ENCODE measurements at regions not wholly inside any gene's neighbourhood (a gene's known extent, or its start where the extent isn't known, plus 50 kb on each side); places are given as distances from the start of the nearest gene placed in this dataset.

DNA sequence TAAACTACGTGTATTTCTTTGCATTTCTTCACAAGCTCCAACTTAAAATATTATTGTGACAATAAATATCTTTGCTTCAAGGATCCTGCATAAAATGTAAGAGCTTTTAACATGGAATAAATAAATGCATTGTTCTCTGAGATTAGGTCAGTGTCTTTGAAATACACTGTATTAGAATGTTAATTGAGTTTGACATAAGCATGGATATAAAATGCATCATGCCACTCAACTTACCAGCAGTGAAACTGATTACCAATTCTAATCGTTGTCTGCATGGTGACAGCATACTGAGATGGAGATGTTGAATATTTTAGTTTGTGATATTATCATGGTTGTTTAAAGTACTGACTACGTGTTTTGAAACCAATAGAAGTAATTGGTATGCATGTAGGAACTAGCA lies 555.3 kb upstream of the ZNF608 start:
- DNase-seq, result no peak

DNA sequence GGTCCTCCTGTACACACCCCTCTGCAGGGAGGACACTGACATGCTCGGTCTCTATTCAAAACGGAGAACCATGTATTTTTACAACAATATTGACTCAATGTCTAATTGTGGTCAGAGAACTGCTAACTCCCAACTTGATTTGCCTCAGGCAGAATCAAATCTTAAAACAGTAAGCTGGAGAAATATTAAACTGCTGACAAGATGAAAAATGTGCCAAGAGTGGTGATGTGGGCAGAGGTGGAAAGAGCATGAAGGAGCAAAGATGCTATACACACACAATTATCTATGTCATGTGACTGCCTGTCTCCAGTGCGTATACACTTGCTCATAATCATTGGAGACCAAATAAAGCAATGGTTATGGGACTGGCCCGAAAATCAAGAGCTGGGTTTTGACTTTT lies 556.1 kb upstream of the ZNF608 start:
- no peak for DNase-seq

DNA sequence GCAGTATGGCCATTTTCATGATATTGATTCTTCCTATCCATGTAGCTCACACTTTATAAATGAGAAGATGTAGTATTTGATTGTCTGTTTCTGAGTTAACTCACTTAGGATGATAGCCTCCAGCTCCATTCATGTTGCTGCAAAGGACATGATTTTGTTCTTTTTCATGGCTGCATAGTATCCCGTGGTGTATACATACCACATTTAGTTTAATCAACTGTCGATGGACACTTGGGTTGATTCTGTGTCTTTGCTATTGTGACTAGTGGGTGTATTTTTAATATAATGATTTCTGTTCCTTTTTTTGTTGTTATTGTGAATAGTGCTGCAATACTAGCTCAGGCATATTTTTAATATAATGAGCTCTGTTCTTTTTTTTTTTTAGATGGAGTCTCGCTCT lies 560.3 kb upstream of the ZNF608 start:
- no peak for DNase-seq

DNA sequence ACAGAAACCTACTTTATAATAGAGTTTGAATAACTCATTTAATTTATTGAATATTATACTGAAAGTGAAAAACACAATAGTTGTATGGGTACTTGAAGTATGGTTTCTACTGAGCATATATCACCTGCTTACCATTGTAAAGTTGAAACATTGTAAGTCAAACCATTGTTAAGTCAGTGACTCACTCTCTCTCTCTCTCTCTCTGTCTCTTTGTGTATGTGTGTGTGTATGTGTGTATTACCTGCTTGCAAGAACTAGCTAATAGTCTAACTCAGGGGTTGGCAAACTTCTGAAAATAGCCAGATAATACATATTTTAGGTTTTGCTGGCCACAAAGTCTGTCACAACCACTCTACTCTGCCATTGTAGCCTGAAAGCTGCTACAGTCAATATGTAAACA lies 564.3 kb upstream of the ZNF608 start:
- no peak for DNase-seq

DNA sequence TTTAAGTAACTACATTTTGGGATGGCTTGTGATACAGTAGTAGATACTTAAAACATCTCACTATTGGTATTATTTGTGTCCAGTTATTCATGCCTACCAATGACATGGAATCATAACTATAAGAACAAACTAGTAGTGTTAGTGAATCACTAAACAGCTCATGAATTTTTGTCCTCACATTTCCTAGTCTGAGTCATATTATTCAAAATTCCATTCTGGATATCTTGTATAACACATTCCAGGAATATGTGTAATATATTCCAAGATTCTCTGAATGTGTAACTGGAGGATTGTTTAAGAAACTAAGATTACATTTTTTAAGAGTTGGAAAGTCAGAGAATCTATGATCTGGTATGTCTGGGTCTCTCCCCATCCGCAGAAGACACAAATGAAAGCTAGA lies 565.3 kb upstream of the ZNF608 start:
- DNase-seq, result no peak

DNA sequence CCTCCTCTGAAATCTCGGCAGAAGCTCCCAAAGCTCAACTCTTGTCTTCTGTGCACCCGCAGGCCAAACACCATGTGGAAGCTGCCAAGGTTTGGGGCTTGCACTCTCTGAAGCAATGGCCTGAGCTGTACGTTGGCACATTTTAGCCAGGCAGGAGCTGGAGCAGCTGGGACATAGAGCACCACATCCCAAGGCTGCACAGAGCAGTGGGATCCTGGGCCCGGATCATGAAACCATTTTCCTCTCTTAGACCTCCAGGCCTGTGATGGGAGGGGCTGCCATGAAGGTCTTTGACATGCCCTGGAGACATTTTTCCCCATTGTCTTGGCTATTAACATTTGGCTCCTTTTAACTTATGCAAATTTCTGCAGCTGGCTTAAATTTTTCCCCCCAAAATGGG lies 567.1 kb upstream of the ZNF608 start:
- no peak for DNase-seq

DNA sequence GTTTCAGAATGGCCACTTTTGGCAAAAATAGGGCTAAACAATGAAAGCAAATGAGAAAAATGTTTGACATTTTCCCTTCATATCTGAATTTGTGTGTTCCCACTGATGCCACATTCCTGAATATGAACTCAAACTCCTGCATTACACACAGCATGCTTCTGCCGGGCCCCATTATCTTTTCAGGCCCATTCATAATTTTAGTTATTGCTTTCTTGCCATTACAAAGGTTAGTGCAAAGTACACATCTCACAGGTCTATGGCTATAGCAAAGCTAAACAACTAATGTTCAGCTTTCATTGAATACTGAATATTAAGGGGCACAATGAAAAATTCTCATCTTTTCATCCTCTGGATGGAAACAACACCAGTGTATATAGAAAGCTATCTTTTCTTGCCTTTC lies 568.9 kb upstream of the ZNF608 start:
- no peak for DNase-seq

DNA sequence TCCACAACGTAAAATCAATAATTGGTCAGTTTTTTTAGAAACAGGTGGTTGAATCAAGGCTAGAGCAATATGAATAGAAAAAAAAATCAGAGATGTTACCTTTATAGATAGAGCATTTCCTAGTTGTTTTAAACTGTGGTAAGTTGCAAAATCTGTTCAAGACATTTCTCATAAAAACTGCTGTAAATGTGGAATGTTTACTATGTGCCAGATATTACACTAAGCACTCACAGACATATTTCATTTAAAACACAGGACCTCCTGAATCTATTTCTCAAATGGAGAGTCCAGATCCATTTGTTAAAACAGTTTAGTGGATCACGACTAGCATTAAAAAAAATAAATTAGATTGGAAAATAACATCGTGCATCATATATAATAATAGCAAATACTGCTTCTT lies 570.0 kb upstream of the ZNF608 start:
- DNase-seq, result no peak

DNA sequence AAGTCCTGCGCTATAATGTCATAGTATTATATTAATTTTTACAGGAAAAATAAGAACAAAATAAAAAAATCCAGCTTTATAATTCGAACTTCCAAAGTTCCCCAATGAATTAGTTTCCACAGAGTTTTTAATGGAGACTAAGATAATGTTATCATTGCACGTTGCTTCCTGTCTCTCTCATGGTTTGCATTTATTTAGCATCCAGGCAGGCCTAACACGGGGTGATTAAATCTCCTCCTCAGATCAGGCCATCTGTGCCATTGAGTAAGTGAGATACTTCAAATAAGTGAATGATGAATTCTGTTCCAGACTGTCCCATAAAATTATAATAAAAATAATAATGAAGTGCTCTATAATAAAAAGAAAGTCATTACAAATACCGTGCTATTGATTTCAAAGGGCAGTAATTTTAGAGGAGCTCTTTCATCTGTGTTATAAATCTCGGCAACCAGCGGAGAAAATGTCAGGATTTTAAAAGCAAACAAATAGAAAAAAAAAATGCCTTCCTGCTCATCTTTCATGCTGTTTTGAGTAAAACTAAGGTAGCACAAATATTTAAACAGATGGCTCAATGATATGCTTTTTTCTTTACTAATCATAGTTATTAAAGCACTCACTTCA lies 570.6 kb upstream of the ZNF608 start:
- DNase-seq, result no peak

DNA sequence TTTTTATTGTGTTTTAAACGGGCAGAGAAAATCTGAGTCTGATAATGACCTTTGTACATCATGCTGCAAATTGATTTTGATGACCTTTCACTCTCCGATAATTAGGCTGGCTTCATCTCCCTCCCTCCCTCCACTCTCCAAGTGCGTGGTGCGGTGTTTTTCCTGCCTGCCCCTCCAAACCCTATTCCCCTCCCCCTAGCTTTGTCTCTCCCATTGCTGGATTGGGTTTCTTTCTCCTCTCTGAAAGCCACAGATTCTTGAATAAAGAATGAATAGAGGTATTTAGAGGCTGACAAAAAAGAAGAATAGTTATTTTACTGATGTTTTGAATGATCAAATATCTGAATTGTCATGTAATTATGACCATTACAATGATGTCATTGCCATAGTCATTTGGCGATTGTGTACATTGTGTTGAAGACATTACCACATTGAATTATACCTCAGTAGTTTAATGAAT lies 571.1 kb upstream of the ZNF608 start:
- no peak for DNase-seq

DNA sequence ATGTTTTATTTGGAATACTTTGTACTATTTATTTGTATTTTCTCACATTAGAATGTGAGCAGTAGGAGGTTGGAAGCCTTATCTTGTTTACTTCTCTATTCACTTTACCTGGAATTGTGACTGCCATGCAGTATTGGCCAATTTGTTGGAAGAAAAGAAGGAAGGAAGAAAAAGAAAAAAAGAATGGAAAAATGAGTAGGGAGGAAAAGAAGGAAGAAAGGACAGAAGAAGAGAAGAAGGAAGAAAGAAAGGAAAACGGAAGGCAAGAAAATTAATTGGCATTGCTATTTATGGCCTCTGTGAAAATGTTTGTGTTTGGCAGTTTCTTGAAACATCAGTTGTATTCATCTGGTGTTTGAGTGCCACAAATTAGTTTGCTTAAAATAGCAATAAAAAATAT lies 575.2 kb upstream of the ZNF608 start:
- no peak for DNase-seq

DNA sequence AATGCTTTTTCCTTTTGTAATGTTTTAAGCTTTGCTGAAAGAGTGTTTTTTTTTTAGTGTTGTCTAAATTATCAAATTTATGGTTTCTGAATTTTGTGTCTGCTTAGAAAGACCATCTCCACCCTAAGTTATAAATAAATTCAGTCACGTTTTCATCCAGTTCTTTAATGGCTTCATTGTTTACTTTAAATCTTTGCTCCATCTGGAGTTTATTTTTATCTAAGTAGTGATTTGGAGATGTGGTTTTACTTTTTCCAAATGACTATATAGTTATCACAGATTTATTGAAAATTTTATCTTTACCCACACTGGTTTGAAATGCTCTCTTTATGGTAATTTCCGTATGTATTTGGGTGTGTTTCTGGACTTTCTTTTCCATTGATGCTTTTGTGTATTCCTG lies 577.2 kb upstream of the ZNF608 start:
- DNase-seq, result no peak

DNA sequence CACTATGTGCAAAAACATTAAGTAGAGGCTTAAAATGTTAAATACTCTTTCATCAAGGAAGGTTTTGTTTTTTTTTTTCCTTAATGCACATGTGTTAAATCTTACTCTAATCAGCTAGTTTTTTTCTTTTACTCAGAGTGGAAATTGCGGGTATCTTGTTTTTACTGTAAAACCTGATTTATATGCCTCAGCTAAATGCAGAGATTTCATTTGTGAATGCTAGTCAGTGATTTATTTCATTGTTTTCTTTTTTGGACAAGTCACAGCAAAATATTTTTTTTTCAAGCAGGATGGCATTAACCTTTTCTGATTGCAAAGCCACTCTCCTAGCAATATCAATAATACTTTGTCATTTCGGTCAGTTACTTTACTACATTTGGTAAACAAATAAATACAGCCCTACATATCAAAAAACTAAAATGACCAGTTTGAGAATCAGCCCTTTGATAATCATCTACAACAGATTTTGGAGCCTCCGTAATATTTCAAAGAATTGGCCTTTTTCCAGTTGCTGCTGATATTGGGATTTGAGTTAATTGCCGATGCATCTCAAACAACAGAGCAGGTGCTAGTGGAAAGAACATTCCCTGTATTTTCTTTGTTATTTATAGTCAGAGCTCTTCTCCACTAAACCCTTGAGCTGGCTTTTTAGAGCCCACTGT lies 579.2 kb upstream of the ZNF608 start:
- no peak for DNase-seq

DNA sequence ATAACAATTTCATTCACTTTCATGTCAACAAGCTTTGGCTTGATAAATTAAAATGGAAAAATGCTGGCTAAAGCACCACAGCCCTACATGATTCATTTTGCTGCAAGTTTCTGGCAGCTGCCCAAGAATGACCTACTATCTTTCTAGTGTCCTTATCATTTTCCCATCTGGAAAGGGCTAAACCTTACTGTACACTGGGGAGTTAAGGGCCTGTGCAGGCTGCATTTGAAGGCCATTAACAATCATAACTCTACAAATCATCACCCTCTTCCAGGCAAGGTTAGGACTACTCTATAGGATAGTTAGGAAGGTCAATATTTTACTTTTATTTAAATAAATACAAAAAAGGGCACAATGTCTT lies 579.7 kb upstream of the ZNF608 start:
- no peak for DNase-seq

DNA sequence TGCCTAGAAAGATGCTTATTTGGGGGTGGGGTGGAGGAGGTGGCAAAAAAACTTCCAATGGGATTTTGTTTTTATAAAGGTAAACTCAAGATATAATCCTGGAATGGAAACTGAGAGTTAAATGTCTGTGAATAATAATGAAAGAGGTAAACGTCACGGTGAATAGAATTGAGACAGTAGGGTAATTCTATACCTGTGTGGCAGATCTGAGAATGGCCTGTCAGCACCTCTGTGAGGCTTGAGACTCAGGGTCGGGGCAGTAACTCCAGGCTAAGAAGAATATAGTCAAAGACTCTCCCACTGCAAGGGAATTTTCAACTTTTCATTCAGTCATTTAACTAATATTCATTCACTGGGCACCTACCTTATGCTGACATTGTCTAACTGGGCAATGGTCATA lies 581.2 kb upstream of the ZNF608 start:
- no peak for DNase-seq

DNA sequence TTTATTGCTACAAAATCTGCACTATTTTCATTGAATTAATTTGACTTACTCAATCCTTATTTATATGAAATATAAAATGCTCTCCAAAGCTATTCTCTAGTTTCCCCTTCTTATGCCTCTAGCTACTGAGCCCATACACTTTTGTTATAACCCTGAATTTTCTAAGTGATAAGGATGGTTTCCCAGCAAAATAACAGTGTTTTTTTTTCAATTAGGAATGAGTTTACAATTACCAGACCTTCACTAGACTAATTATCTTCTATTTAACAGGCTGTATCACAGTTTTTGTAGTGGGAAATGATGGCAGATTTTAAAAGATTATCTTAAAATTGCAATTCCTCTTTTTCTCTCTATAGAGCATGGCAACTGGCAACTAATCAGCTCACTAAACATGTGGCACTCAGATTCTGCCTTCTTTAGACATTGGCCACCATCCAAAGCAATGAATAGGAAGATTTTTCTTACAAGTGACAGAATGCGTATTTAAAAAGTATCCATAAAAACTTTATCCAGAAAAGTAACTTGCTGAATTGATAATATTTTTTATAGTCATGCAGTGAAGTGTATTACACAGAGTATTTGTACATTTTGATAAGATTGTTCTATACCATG lies 585.7 kb upstream of the ZNF608 start:
- no peak for DNase-seq

DNA sequence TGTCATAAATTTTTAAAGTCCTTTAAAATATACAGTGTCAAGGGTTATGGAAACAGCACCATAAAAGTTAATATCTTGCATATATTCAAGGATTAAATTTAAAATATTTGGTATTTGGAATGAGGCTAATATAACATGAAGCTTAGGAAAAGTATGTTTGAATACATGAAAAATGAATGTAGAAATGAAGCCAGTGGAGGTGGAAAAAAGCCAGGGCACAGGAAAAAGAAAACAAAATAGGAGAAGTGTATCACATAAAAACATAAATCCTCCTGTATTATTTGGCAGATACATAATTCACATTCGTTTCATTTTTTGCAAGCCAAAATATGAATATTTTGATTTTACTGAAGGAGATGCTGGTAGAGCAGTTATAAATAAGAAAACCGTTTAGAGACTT lies 587.0 kb upstream of the ZNF608 start:
- DNase-seq, result no peak

DNA sequence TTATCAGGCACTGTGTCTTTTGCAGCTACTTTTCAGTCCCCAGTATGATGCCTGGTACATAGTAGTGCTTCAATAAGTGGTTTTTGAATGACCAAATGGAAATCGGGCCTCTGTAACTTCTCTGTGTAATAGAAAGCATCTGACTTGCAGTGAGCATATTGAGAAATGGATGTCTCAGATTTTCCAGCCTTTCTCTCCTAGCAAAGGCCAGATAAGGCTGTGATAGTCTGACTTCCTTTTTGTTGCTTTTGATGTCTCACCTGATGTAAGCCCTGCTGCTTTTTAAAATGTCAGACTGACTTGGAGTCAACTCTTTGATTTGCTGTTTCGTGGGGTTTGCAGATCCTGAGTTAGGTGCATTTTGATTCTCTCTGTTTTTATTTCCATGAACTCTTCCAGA lies 590.0 kb upstream of the ZNF608 start:
- DNase-seq, result no peak

DNA sequence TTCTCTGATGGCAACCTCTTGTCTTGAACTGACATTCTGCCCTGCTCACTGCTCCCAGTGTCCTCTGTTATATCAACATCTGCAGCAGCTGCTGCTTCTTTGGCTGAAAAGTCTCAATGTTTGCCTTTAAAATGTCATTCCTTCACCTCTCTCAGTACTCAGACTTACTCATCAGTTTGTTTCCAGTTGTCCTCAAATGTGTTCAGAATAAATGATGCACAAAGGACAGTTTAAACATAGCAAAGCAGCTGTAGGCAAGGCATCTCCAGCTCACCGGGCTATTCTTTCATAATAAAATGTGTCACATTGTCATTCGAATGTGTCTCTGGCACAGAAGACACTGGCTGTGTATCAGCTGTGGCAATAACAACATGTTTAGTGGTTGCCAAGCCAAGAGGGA lies 590.9 kb upstream of the ZNF608 start:
- DNase-seq, result no peak

DNA sequence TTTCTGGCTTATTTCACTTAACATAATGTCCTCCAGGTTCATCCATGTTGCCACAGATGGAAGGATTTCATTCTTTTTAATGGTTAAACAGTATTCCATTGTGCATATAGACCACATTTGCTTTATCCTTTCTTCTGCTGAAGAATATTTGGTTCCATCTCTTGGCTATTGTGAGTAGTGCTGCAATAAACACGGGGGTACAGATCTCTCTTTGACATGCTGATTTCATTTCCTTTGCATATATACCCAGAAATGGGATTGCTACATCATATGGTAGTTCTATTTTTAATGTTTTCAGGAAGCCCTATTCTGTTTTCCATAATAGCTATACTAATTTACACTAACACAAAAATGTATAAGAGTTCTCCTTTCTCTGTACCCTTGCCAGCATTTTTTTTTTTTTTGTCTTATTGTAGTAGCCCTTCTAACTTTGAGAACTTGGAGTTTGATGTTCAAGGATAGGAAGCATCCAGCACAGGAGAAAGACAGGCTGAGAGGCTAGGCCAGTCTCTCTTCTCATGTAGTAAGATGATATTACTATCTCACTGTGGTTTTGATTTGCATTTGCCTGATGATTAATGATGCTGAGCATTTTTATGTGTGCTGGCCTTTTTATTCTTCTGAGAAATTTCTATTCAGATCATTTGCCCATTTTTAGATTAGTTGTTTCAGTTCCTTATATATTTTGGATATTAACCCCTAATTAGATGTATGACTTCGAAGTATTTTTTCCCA lies 592.2 kb upstream of the ZNF608 start:
- peak; percentile 31 to 44 for DNase-seq

DNA sequence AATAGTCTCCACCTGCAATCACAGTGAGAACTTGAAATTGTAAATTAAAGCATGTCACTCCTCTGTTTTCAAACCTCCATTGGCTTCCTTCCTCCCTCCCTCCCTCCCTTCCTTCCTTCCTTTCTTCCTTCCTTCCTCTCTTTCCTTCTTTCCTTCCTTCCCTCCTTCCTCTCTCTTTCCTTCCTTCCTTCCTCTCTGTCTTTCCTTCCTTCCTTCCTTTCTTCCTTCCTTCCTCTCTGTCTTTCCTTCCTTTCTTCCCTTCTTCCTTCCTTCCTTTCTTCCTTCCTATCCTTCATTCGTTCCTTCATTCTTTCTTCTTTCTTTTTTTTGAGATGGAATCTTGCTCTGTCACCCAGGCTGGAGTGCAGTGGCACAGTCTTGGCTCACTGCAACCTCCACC lies 595.0 kb upstream of the ZNF608 start:
- DNase-seq, result no peak

DNA sequence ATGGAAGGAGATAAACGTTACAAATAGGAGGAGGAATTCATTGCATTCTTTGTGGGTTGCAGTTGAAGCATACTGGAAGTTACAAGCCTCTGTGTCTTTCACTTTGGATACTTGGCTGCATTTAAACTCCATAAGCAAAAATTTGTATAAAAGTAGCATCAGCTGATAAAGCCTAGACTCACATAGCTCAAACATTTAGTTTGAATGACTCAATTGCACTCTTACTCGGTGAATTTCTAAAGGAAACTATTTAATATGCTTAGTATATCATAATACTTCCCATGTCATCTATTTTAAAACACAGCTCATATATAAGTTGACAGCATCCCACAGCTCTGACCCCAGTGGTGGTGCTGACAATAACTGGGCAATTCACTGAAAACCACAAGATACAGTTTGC lies 596.6 kb upstream of the ZNF608 start:
- no peak for DNase-seq

DNA sequence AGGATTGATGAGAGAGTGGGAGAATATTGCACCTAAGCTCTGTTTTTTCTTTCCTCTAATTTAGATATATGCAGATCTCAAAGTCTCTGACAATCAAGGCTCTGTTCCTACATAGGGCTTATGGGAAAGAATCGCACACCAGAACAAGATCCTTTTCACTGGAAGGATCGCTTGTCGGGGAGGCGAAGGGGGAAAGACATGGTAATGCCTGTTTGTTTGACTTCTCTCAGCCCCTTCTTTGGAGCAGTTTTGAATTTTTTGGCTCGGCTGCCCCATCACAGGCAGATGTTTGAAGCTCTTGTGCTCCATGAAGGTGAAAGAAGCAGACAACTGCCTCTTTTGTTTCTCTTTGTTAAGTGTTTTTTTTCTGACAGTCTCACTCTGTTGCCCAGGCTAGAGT lies 599.9 kb upstream of the ZNF608 start:
- no peak for DNase-seq

DNA sequence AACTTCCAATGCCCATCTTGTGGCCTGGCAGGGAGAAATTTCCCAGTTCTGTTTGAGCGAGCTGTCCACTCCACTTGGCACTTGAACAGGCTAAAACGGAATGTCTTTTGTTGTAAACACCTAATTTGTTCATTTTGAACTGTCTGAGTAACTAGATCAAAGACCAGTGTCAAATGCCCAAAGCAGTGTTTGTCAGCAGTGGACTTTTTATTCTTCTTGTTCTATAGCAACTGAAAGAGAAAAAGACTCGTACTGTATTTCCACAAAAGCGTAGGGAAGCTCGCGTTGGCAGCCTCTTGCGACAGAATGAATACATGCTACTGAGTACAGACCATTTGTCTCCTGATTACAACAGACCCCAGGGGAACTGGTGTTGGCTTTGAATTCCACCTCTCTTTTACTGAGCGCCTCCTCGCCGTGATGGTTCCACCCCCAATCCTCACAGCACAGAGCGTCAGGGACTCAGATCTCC lies 601.8 kb upstream of the ZNF608 start:
- DNase-seq, result peak; percentile 47 to 51
